Fibroblast of mammary gland (primary cell): ENCODE measurements at regions not wholly inside any gene's neighbourhood (a gene's known extent, or its start where the extent isn't known, plus 50 kb on each side); places are given as distances from the start of the nearest gene placed in this dataset.
"Not testable (repeated sequence)": the region's sequence is repeated elsewhere in the genome, so short reads cannot be mapped to it uniquely, and the experiment has no call there.

Experiments
- DNase-seq: peaks from one replicate; pipeline ENCODE4 v3.0.0-alpha.2; 2010; ENCODE audit warnings: low read depth
- H3K4me3 ChIP-seq: 2 replicates; pipeline ENCODE4 v1.5.1; 2011; ENCODE audit warnings: low read depth, mild to moderate bottlenecking, low read length, moderate library complexity; ENCODE audit not compliant: control insufficient read depth
- TF ChIP-seq, protein P1 (sequence below): conservative IDR thresholded peaks from 2 replicates; pipeline ENCODE4 v1.5.1; 2011; ENCODE audit warnings: low read depth, low read length, inconsistent platforms; ENCODE audit not compliant: control insufficient read depth, insufficient read depth

GRCh38 chr14:53227154-53227718 lies 74.1 kb upstream of the DDHD1 start:
- TF ChIP-seq, protein P1, sequence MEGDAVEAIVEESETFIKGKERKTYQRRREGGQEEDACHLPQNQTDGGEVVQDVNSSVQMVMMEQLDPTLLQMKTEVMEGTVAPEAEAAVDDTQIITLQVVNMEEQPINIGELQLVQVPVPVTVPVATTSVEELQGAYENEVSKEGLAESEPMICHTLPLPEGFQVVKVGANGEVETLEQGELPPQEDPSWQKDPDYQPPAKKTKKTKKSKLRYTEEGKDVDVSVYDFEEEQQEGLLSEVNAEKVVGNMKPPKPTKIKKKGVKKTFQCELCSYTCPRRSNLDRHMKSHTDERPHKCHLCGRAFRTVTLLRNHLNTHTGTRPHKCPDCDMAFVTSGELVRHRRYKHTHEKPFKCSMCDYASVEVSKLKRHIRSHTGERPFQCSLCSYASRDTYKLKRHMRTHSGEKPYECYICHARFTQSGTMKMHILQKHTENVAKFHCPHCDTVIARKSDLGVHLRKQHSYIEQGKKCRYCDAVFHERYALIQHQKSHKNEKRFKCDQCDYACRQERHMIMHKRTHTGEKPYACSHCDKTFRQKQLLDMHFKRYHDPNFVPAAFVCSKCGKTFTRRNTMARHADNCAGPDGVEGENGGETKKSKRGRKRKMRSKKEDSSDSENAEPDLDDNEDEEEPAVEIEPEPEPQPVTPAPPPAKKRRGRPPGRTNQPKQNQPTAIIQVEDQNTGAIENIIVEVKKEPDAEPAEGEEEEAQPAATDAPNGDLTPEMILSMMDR: no peak
- no peak overlapping the region for H3K4me3 ChIP-seq
- DNase-seq: no peak

DNA sequence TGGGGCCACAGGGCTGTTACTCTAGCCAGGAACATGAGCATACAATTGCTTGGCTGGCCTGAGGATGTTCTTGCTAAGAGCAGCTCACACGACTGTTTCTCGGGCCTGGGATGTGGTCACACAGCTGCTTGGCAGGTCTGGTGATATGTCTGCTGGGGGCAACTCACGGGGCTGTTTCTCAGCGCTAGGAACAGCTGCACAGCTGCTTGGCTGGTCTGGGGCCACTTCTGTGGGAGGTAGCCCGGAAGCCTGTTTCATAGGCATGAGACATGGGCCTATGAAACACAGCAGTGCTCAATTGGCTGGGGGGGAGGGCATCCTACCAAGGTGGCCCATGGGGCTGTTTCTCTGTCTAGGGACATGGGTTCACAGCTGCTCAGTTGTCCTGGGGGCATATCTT lies 73.4 kb upstream of the DDHD1 start:
- peak; percentile 89 for DNase-seq
- H3K4me3 ChIP-seq: no peak overlapping the region
- TF ChIP-seq, protein P1: no peak

- DNase-seq: no peak
- TF ChIP-seq, protein P1: no peak
- H3K4me3 ChIP-seq: no peak overlapping the region
Observed at GRCh38 chr14:53220914-53221313, 67.8 kb upstream of the DDHD1 start.

DNA sequence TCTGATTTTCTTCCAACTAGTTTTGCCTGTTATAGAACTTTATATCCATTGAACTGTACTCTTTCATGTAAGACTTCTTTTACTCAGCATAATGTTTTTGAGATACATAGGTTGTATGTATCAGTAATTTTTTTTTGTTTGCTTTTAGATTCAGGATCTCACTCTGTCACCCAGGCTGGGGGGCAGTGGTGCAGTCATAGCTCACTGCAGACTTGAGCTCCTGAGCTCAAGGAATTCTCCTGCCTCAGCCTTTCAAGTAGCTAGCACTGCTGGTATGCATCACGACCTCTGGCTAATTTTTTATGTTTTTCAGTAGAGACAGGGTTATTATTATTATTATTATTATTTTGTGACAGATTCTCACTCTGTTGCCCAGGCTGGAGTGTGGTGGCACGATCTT lies 65.0 kb upstream of the DDHD1 start:
- TF ChIP-seq, protein P1: no peak
- peak overlapping the region; percentile 56 for H3K4me3 ChIP-seq
- no peak for DNase-seq

DNA sequence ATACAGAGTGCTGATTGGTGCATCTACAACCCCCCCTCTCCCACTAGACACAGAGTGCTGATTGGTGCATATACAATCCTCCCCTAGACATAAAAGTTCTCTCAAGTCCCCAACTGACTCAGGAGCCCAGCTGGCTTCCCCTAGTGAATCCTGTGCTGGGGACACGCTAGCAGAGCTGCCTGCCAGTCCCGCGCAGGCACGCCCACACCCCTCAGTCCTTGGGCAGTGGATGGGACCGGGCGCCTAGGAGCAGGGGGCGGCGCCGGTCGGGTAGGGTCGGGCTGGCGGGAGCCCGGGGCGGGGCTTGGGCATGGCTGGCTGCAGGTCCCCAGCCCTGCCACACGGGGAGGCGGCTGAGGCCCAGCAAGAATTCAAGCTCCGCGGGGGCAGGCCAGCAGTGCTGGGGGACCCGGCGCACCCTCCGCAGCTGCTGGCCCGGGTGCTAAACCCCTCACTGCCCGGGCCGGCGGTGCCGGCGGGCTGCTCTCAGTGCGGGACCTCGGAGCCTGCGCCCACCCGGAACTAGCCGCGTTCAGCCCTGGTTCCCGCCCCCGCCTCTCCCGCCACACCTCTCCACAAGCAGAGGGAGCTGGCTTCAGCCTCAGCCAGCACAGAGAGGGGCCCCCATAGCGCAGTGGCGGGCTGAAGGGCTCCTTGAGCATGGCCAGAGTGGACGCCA lies 64.3 kb upstream of the DDHD1 start:
- DNase-seq: peak; percentile 53
- TF ChIP-seq, protein P1: no peak
- peak overlapping the region; percentile 56 for H3K4me3 ChIP-seq

GRCh38 chr14:53216955-53217315 lies 63.8 kb upstream of the DDHD1 start:
- DNase-seq, H3K4me3 ChIP-seq: not testable (repeated sequence)

- H3K4me3 ChIP-seq, DNase-seq: not testable (repeated sequence)
Observed at GRCh38 chr14:53216478-53216877, 63.4 kb upstream of the DDHD1 start.

GRCh38 chr14:53215101-53215500 lies 62.0 kb upstream of the DDHD1 start:
- DNase-seq: no peak

More at GRCh38 chr14:53215101-53215500, 62.0 kb upstream of the DDHD1 start:
- TF ChIP-seq, protein P1: no peak
- no peak overlapping the region for H3K4me3 ChIP-seq
